ENCODE measurements at regions not wholly inside any gene's neighbourhood (a gene's known extent, or its start where the extent isn't known, plus 50 kb on each side); places are given as distances from the start of the nearest gene placed in this dataset.
"Not testable (repeated sequence)": the region's sequence is repeated elsewhere in the genome, so short reads cannot be mapped to it uniquely, and the experiment has no call there.

DNA sequence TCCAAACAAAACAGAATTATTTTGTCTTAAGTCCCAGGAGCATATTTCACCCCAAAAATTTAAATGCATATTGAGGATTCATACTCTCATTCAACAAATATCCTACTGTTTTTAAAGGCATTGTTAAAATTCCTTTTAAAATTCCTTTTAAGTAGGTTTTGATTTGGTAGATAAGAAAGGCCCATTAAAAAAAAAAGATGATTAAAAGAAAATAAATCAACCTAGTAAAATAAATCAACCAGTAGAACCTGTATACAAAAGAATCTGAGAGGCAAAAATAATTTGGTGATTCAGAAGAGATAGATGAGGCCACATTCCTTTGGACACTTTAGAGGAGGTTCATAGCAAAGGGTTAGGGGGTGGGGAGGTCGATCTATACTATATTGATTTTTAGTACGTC is 585.3 kb upstream of the TLE4 start:
- no peak for TF ChIP-seq EZH2 (IDR thresholded peaks at IDR 0.05; ENCODE audit: insufficient read depth, low read length)
- TF ChIP-seq, protein P1, sequence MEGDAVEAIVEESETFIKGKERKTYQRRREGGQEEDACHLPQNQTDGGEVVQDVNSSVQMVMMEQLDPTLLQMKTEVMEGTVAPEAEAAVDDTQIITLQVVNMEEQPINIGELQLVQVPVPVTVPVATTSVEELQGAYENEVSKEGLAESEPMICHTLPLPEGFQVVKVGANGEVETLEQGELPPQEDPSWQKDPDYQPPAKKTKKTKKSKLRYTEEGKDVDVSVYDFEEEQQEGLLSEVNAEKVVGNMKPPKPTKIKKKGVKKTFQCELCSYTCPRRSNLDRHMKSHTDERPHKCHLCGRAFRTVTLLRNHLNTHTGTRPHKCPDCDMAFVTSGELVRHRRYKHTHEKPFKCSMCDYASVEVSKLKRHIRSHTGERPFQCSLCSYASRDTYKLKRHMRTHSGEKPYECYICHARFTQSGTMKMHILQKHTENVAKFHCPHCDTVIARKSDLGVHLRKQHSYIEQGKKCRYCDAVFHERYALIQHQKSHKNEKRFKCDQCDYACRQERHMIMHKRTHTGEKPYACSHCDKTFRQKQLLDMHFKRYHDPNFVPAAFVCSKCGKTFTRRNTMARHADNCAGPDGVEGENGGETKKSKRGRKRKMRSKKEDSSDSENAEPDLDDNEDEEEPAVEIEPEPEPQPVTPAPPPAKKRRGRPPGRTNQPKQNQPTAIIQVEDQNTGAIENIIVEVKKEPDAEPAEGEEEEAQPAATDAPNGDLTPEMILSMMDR (IDR thresholded peaks at IDR 0.05; ENCODE audit: insufficient read depth, low read depth, low read length): no peak
- Histone ChIP-seq H3K27ac (ENCODE audit: low read depth, low read length) (no peak overlapping the region), H3K27me3 (ENCODE audit: insufficient read depth, low read length) (no peaks in the 10 kb centered on the region), H3K4me2 (ENCODE audit: low read length) (no peak overlapping the region), H4K20me1 (ENCODE audit: insufficient read depth, low read length) (no peaks in the 10 kb centered on the region), H2AFZ (ENCODE audit: low read depth, low read length) (no peak overlapping the region), H3K4me1 (ENCODE audit: insufficient read depth, low read length) (no peaks in the 10 kb centered on the region), H3K4me3 (ENCODE audit: insufficient read depth, low read depth, low read length) (no peak overlapping the region), H3K9me3 (ENCODE audit: insufficient read depth, low read depth, low read length) (no peaks in the 10 kb centered on the region), H3K9ac (ENCODE audit: low read length) (no peak overlapping the region), H3K36me3 (ENCODE audit: insufficient read depth, low read length) (no peaks in the 10 kb centered on the region), H3K79me2 (ENCODE audit: insufficient read depth, low read length) (no peaks in the 10 kb centered on the region)
- peaks cover 11% of the 10 kb centered on the region for H3K4me1 Mint-ChIP-seq (ENCODE audit: low read depth, unreplicated experiment)
- DNase-seq (ENCODE audit: low read depth): peak; percentile 58
- no peak overlapping the region for H3K27ac Mint-ChIP-seq (ENCODE audit: unreplicated experiment)
- no peaks in the 10 kb centered on the region for H3K36me3 Mint-ChIP-seq (ENCODE audit: low read depth, unreplicated experiment)
- no peak for FAIRE-seq
- H3K9me3 Mint-ChIP-seq (ENCODE audit: unreplicated experiment): no peaks in the 10 kb centered on the region
- no peak overlapping the region for H3K4me3 Mint-ChIP-seq (ENCODE audit: unreplicated experiment)
- H3K27me3 Mint-ChIP-seq (ENCODE audit: low read depth, unreplicated experiment): no peaks in the 10 kb centered on the region

DNA sequence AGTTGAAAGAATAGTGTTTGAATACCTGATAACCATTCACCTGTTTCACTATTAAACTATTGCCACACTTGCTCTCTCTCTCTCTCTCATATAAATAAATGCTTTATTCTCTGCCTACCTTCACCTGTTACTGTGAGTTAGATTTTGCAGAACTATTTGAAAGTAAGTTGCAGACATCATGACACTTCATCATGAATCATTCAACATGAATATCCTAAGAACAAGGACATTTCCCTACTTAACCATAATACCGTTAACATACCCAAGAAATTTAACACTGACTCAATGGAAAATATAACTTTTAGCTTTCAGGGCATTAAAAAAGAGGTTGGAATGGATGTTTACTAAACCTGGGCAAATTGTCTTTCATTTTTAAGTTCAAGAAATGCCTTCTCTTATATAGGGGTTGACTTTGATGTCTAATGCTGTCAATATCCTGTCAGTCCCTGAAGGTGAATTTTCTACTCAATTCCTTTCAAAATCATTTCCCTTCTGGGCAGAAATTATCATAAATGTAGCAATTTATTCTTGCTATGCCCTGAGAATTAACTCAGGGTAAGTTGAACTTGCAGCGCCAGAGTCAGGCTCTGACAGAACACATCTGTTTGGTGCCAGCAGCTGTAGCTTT is 582.6 kb upstream of the TLE4 start:
- H3K36me3 ChIP-seq (ENCODE audit: insufficient read depth, low read length): no peaks in the 10 kb centered on the region
- no peak for FAIRE-seq
- H3K4me3 Mint-ChIP-seq (ENCODE audit: unreplicated experiment): no peak overlapping the region

DNA sequence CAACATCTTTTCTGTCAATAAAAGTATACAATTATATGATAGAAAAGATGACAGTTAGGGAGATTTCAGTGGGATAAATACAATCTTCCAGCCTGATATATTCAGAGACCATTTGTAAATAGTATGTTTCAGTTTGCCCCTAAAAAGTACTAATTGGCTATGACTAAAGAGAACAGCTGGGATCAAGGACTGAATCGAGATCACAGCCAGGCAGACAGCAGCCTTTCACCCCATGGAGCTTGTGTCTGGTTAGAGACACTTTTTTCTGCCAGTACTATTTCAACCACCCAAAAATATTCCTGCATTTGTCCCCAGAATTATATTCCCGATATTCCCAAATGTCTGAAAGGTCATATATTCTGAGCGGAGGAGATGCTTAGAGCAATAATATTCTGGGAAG is 577.3 kb upstream of the TLE4 start:
- peaks cover 3% of the 10 kb centered on the region for H3K4me1 Mint-ChIP-seq (ENCODE audit: low read depth, unreplicated experiment)
- Histone ChIP-seq H3K9me3 (ENCODE audit: insufficient read depth, low read depth, low read length) (no peaks in the 10 kb centered on the region), H3K79me2 (ENCODE audit: insufficient read depth, low read length) (no peaks in the 10 kb centered on the region), H3K4me3 (ENCODE audit: insufficient read depth, low read depth, low read length) (no peak overlapping the region), H3K27ac (ENCODE audit: low read depth, low read length) (no peak overlapping the region), H3K27me3 (ENCODE audit: insufficient read depth, low read length) (no peaks in the 10 kb centered on the region), H2AFZ (ENCODE audit: low read depth, low read length) (no peak overlapping the region), H3K4me2 (ENCODE audit: low read length) (no peak overlapping the region), H3K9ac (ENCODE audit: low read length) (no peak overlapping the region), H3K4me1 (ENCODE audit: insufficient read depth, low read length) (no peaks in the 10 kb centered on the region), H3K36me3 (ENCODE audit: insufficient read depth, low read length) (no peaks in the 10 kb centered on the region), H4K20me1 (ENCODE audit: insufficient read depth, low read length) (no peaks in the 10 kb centered on the region)
- no peak overlapping the region for H3K27ac Mint-ChIP-seq (ENCODE audit: unreplicated experiment)
- no peak for TF ChIP-seq EZH2 (IDR thresholded peaks at IDR 0.05; ENCODE audit: insufficient read depth, low read length)
- TF ChIP-seq, protein P1 (IDR thresholded peaks at IDR 0.05; ENCODE audit: insufficient read depth, low read depth, low read length): no peak
- H3K36me3 Mint-ChIP-seq (ENCODE audit: low read depth, unreplicated experiment): no peaks in the 10 kb centered on the region
- FAIRE-seq (no peak), DNase-seq (ENCODE audit: low read depth) (no peak)
- H3K27me3 Mint-ChIP-seq (ENCODE audit: low read depth, unreplicated experiment): no peaks in the 10 kb centered on the region
- no peaks in the 10 kb centered on the region for H3K9me3 Mint-ChIP-seq (ENCODE audit: unreplicated experiment)
- no peak overlapping the region for H3K4me3 Mint-ChIP-seq (ENCODE audit: unreplicated experiment)

More for the DNA sequence above, 582.6 kb upstream of the TLE4 start:
- Histone ChIP-seq H3K27ac (ENCODE audit: low read depth, low read length) (no peak overlapping the region), H3K4me3 (ENCODE audit: insufficient read depth, low read depth, low read length) (no peak overlapping the region), H3K9ac (ENCODE audit: low read length) (no peak overlapping the region), H3K4me2 (ENCODE audit: low read length) (no peak overlapping the region), H2AFZ (ENCODE audit: low read depth, low read length) (no peak overlapping the region), H3K79me2 (ENCODE audit: insufficient read depth, low read length) (no peaks in the 10 kb centered on the region), H4K20me1 (ENCODE audit: insufficient read depth, low read length) (no peaks in the 10 kb centered on the region), H3K27me3 (ENCODE audit: insufficient read depth, low read length) (no peaks in the 10 kb centered on the region), H3K4me1 (ENCODE audit: insufficient read depth, low read length) (no peaks in the 10 kb centered on the region), H3K9me3 (ENCODE audit: insufficient read depth, low read depth, low read length) (no peaks in the 10 kb centered on the region)
- Mint-ChIP-seq H3K27ac (ENCODE audit: unreplicated experiment) (no peak overlapping the region), H3K9me3 (ENCODE audit: unreplicated experiment) (no peaks in the 10 kb centered on the region), H3K27me3 (ENCODE audit: low read depth, unreplicated experiment) (no peaks in the 10 kb centered on the region), H3K4me1 (ENCODE audit: low read depth, unreplicated experiment) (peaks cover 11% of the 10 kb centered on the region), H3K36me3 (ENCODE audit: low read depth, unreplicated experiment) (no peaks in the 10 kb centered on the region)
- peak; percentile 14 for DNase-seq (ENCODE audit: low read depth)
- no peak for TF ChIP-seq EZH2 (IDR thresholded peaks at IDR 0.05; ENCODE audit: insufficient read depth, low read length)
- TF ChIP-seq, protein P1 (IDR thresholded peaks at IDR 0.05; ENCODE audit: insufficient read depth, low read depth, low read length): no peak

DNA sequence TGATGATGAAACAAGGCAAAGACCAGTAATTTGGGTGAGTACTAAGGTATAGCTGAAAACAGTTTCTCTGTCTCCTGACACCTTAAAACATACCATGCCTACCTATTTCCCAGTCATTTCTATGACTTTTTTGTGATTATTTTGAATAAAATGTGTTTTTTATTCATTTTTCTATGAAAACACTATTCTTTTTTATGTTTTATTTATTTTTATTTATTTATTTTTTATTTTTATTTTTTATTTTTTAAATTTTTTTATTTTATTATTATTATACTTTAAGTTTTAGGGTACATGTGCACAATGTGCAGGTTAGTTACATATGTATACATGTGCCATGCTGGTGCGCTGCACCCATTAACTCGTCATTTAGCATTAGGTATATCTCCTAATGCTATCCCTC is 576.8 kb upstream of the TLE4 start:
- H3K36me3 Mint-ChIP-seq (ENCODE audit: low read depth, unreplicated experiment); FAIRE-seq; H2AFZ ChIP-seq (ENCODE audit: low read depth, low read length); H3K36me3 ChIP-seq (ENCODE audit: insufficient read depth, low read length); H3K79me2 ChIP-seq (ENCODE audit: insufficient read depth, low read length); H3K4me3 ChIP-seq (ENCODE audit: insufficient read depth, low read depth, low read length); H3K9ac ChIP-seq (ENCODE audit: low read length); H3K4me1 Mint-ChIP-seq (ENCODE audit: low read depth, unreplicated experiment); DNase-seq (ENCODE audit: low read depth); H3K9me3 Mint-ChIP-seq (ENCODE audit: unreplicated experiment); H3K27me3 Mint-ChIP-seq (ENCODE audit: low read depth, unreplicated experiment); H3K27ac ChIP-seq (ENCODE audit: low read depth, low read length); H3K4me1 ChIP-seq (ENCODE audit: insufficient read depth, low read length); H3K4me3 Mint-ChIP-seq (ENCODE audit: unreplicated experiment); H3K27ac Mint-ChIP-seq (ENCODE audit: unreplicated experiment); H3K9me3 ChIP-seq (ENCODE audit: insufficient read depth, low read depth, low read length); H3K4me2 ChIP-seq (ENCODE audit: low read length); H4K20me1 ChIP-seq (ENCODE audit: insufficient read depth, low read length); H3K27me3 ChIP-seq (ENCODE audit: insufficient read depth, low read length): not testable (repeated sequence)

Data from astrocyte (in vitro differentiated cells and primary cell).